GM18873 (cell line): ENCODE measurements at regions not wholly inside any gene's neighbourhood (a gene's known extent, or its start where the extent isn't known, plus 50 kb on each side); places are given as distances from the start of the nearest gene placed in this dataset.

Source experiments
- ATAC-seq: cut with Tn5 transposase; IDR thresholded peaks from one replicate; pipeline ENCODE4 v1.9.1; 2021; ENCODE audit warnings: mild to moderate bottlenecking, moderate library complexity, moderate number of reproducible peaks; ENCODE audit not compliant: unreplicated experiment, low FRiP score

GRCh38 chr3:117417411-117417810, 707.8 kb downstream of the TUSC7 start:
- ATAC-seq, result no peak

GRCh38 chr3:117427081-117427480, 717.5 kb downstream of the TUSC7 start:
- ATAC-seq, result no peak

GRCh38 chr3:117433427-117433826, 723.8 kb downstream of the TUSC7 start:
- no peak for ATAC-seq

- no peak for ATAC-seq
Observed at GRCh38 chr3:117434661-117435412, 725.3 kb downstream of the TUSC7 start.

GRCh38 chr3:117435506-117435905, 725.9 kb downstream of the TUSC7 start:
- ATAC-seq, result no peak

- ATAC-seq, result no peak
Observed at GRCh38 chr3:117439812-117440211, 730.2 kb downstream of the TUSC7 start.

GRCh38 chr3:117441851-117442250, 732.3 kb downstream of the TUSC7 start:
- no peak for ATAC-seq

GRCh38 chr3:117442566-117442965, 733.0 kb downstream of the TUSC7 start:
- no peak for ATAC-seq

- no peak for ATAC-seq
Observed at GRCh38 chr3:117443014-117443413, 733.4 kb downstream of the TUSC7 start.

GRCh38 chr3:117444175-117444574, 734.6 kb downstream of the TUSC7 start:
- ATAC-seq, result no peak

GRCh38 chr3:117447419-117447818, 737.8 kb downstream of the TUSC7 start:
- no peak for ATAC-seq

GRCh38 chr3:117450026-117450425, 740.4 kb downstream of the TUSC7 start:
- ATAC-seq, result no peak

GRCh38 chr3:117454254-117454653, 744.7 kb downstream of the TUSC7 start:
- no peak for ATAC-seq

- no peak for ATAC-seq
Observed at GRCh38 chr3:117454908-117455307, 745.3 kb downstream of the TUSC7 start.

GRCh38 chr3:117455782-117456181, 746.2 kb downstream of the TUSC7 start:
- no peak for ATAC-seq

GRCh38 chr3:117463276-117464115, 753.9 kb downstream of the TUSC7 start:
- no peak for ATAC-seq

- ATAC-seq, result no peak
Observed at GRCh38 chr3:117471831-117472230, 762.3 kb downstream of the TUSC7 start.

- ATAC-seq, result no peak
Observed at GRCh38 chr3:117473981-117474538, 764.5 kb downstream of the TUSC7 start.

- no peak for ATAC-seq
Observed at GRCh38 chr3:117476572-117476971, 767.0 kb downstream of the TUSC7 start.

GRCh38 chr3:117477214-117477755, 767.7 kb downstream of the TUSC7 start:
- no peak for ATAC-seq

GRCh38 chr3:117479095-117479494, 769.5 kb downstream of the TUSC7 start:
- peak; percentile 74 for ATAC-seq
